ENCODE measurements at regions not wholly inside any gene's neighbourhood (a gene's known extent, or its start where the extent isn't known, plus 50 kb on each side); places are given as distances from the start of the nearest gene placed in this dataset.

DNA sequence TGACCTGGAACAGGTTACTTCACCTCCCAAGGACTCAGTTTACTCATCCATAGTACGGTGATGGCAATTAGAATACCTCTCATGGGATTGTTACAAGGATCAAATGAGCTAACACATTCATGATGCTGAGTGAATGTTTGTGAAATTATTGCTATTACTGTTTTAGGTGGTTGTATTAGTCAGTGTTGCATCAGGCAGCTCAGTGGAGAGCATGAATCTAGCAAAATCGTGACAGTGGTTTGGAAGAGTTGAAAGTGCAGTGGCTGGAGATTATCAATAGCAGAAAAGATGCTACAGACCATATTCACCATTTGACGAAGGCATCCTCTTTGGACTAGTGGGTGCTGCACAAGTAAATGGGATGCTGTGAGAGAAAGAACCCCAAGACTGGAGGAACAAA, 50.4 kb upstream of the CTNNBL1 start:
- DNase-seq (ENCODE audit: low read depth), result no peak

DNA sequence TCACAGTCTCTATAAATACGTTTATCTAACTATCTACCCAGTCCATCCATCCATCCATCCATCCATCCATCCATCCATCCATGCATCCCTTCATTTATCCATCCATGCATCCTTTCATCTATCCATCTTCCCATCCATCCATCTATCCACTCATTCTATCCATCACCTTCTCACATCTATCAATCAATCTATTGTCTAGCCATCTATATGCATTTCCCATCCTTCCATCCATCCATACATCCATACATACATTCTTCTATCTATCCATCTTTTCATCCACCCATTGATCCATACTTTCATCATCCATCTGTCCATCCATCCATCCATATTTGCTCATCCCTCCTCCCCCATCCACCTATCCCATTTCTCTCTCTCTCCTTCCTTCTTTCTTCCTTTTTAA, 51.6 kb upstream of the CTNNBL1 start:
- DNase-seq (ENCODE audit: low read depth), result no peak

GRCh38 chr20:37640600-37641561, 52.9 kb upstream of the CTNNBL1 start:
- DNase-seq (ENCODE audit: low read depth), result peak; percentile 5

- DNase-seq (ENCODE audit: low read depth), result no peak
Observed at GRCh38 chr20:37638527-37638926, 55.3 kb upstream of the CTNNBL1 start.

GRCh38 chr20:37636977-37637376, 56.9 kb upstream of the CTNNBL1 start:
- no peak for DNase-seq (ENCODE audit: low read depth)

GRCh38 chr20:37636212-37636975, 57.4 kb upstream of the CTNNBL1 start:
- no peak for DNase-seq (ENCODE audit: low read depth)

- no peak for DNase-seq (ENCODE audit: low read depth)
Observed at GRCh38 chr20:37630993-37631392, 62.8 kb upstream of the CTNNBL1 start.

DNA sequence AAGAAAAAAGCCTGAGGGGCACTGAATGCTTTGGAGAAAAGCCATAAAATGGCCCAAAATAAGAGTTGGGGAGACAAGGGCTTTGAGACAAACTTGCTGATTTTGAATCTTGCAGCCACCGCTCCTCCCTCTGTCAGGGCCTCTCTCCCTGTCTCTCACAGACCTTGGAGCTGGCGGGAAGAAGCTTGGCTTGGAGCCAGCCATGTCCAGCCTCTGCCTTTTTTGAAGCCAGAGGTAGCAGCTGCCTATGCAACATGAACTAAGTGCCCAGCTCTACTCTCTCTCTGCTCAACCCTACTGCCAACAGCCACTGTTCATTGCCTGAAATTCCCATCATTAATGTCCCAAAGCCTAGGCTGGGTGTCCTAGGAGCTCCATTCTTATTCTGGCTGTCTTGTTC, 63.7 kb upstream of the CTNNBL1 start:
- DNase-seq (ENCODE audit: low read depth), result no peak

DNA sequence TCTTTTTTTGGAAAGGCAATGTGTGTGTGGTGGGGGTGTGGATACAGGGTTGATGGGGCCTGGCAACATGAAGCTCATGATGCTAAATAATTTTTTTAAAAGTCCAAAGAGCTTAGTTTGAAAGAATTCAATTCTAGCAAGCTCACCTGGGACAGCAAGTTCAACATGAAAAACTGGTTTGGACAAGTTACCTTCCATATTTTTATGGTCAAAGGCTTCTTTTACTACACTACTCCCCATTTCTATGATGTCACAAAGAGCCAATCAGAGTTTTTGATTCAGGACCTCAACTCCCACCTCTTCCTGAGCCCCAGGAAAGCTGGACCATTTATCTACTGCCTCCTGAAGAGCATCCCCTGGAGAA, 66.1 kb upstream of the CTNNBL1 start:
- DNase-seq (ENCODE audit: low read depth), result no peak

- peak; percentile 68 for DNase-seq (ENCODE audit: low read depth)
Observed at GRCh38 chr20:37627060-37627766, 66.6 kb upstream of the CTNNBL1 start.

- no peak for DNase-seq (ENCODE audit: low read depth)
Observed at GRCh38 chr20:37624963-37625362, 68.9 kb upstream of the CTNNBL1 start.

DNA sequence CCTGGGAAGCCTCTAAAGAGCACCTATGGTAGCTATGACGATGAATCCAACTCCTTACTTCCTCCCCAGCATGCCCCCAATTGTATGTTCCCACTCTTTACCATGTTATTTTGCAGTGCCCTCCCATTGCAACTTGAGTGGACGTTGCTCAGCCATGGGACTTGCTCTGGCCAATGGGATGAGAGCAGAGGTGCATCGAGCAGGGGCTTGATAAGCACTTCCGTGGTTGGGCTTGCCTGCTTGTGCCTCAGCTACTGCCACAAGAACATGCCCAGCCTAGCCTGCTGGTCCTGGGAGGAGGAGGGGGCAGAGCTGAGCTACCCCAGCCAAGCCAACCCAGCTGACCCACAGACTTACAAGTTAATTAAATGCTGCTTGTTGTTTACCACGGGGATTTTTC, 71.1 kb upstream of the CTNNBL1 start:
- DNase-seq (ENCODE audit: low read depth), result no peak

DNA sequence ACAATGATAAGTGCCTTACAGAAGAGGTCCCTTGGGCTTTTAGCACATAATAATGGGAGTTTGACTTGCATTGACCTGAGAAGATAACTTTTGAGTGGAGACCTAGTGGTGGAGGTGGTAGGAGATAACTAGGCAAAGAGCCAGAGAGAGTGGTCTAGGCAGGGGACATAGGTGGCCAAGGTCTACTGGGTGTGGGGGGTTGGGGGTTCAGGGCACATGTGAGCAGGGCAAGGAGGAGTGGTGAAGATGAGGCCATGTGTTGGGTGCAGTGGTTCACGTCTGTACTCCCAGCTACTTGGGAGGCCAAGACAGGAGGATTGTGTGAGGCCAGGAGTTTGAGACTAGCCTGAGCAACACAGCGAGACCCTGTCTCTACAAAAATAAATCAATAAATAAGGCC, 74.3 kb upstream of the CTNNBL1 start:
- DNase-seq (ENCODE audit: low read depth), result no peak

DNA sequence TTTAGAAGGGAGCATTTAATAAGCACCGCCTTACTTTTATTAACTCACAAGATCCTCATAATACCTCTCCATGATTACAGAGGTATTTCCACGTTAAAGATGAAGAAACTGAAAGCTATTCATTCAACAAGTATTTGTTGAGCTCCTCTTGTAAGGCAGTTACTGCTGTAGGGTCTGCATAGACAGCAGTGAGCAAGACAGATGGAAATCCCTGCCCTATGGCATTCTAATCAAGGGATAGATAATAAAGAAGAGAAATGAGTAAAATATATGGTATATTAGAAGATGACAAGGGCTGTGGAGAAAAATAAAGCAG, 77.8 kb upstream of the CTNNBL1 start:
- DNase-seq (ENCODE audit: low read depth), result no peak

GRCh38 chr20:37615340-37616109, 78.3 kb upstream of the CTNNBL1 start:
- no peak for DNase-seq (ENCODE audit: low read depth)

GRCh38 chr20:37611852-37612251, 82.0 kb upstream of the CTNNBL1 start:
- DNase-seq (ENCODE audit: low read depth), result no peak

DNA sequence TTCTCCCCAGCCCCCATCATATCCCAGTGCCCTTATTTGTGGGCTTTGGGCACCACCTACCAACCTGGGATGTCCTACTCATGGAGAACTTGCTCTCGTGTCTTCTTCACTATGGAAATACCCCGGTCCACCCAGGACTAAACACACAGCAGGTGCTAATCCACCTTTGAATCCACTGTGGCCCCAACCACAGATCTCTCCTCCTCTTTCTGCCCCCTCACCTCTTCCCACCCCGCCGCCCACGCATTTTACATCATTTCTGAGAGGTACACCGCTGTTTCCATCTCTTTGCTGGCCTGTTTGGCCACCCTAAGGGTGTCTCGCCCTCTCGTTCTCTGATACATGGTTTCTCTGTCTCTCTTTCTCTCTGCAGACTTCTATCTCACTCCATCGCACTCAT, 82.5 kb upstream of the CTNNBL1 start:
- DNase-seq (ENCODE audit: low read depth), result no peak

GRCh38 chr20:37610203-37610798, 82.6 kb upstream of the BLCAP start:
- no peak for DNase-seq (ENCODE audit: low read depth)

DNA sequence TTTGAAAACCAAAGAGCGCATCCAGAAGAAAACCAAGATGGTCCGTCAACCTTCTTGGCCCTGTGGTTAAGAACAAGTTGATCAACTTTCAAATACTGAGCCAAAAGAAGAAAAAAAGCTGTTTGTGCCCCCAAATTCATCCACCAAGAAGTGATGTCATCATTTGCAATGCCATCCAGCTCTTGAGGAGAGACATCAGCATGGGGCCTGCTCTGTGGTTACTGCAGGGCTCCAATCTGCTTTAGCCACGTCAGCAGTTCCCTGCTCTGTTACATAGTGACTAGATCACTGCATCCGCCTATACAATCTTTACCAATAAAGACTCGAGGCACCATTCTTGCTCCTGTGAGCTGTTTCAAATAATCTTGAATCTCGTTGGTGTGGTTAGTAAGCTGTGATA, 75.0 kb upstream of the BLCAP start:
- DNase-seq (ENCODE audit: low read depth), result no peak

GRCh38 chr20:37600486-37600885, 72.8 kb upstream of the BLCAP start:
- DNase-seq (ENCODE audit: low read depth), result no peak

GRCh38 chr20:37598575-37599342, 71.1 kb upstream of the BLCAP start:
- no peak for DNase-seq (ENCODE audit: low read depth)

All from EH (cell line).